ENCODE measurements at regions not wholly inside any gene's neighbourhood (a gene's known extent, or its start where the extent isn't known, plus 50 kb on each side); places are given as distances from the start of the nearest gene placed in this dataset.
"Not testable (repeated sequence)": the region's sequence is repeated elsewhere in the genome, so short reads cannot be mapped to it uniquely, and the experiment has no call there.

DNA sequence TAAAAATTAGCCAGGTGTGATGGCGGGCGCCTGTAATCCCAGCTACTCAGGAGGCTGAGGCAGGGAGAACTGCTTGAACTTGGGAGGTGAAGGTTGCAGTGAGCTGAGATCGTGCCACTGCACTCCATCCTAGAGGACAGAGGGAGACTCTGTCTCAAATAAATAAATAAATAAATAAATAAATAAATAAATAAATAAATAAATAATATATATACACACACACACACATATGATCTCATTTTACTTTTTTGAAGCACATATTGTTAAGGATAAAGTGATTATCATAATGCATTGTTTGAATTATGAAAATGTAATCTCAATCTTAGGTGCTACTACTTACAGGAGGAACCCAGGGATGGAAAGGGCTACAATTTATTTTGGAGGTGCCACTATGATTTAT lies 130.5 kb upstream of the PCDH7 start:
- not testable (repeated sequence) for TF ChIP-seq POLR2AphosphoS5, POLR2A, EP300 (IDR thresholded peaks at IDR 0.05)
- TF ChIP-seq, protein P1, sequence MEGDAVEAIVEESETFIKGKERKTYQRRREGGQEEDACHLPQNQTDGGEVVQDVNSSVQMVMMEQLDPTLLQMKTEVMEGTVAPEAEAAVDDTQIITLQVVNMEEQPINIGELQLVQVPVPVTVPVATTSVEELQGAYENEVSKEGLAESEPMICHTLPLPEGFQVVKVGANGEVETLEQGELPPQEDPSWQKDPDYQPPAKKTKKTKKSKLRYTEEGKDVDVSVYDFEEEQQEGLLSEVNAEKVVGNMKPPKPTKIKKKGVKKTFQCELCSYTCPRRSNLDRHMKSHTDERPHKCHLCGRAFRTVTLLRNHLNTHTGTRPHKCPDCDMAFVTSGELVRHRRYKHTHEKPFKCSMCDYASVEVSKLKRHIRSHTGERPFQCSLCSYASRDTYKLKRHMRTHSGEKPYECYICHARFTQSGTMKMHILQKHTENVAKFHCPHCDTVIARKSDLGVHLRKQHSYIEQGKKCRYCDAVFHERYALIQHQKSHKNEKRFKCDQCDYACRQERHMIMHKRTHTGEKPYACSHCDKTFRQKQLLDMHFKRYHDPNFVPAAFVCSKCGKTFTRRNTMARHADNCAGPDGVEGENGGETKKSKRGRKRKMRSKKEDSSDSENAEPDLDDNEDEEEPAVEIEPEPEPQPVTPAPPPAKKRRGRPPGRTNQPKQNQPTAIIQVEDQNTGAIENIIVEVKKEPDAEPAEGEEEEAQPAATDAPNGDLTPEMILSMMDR (IDR thresholded peaks at IDR 0.05) = not testable (repeated sequence)
